ENCODE measurements at regions not wholly inside any gene's neighbourhood (a gene's known extent, or its start where the extent isn't known, plus 50 kb on each side); places are given as distances from the start of the nearest gene placed in this dataset.

DNA sequence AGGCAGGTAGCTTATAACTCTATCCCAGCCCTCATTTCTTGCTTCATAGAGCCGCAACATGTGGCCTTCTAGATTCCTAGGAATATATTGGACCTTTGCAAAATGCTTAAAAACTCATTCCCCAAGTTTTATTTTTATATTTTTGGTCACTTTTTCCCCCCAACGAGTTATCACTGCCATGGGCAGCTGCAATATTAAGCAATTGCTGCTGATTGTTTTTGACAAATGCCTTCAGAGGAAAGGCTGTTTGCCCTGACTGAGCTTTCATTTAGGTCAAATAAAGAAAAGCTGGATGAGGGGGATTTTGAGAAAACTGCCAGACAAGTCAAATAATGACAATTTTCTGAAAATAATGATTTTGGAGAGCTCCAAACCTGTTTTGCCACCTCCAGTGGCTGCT is 976.9 kb upstream of the MBL2 start:
- no peak for DNase-seq

DNA sequence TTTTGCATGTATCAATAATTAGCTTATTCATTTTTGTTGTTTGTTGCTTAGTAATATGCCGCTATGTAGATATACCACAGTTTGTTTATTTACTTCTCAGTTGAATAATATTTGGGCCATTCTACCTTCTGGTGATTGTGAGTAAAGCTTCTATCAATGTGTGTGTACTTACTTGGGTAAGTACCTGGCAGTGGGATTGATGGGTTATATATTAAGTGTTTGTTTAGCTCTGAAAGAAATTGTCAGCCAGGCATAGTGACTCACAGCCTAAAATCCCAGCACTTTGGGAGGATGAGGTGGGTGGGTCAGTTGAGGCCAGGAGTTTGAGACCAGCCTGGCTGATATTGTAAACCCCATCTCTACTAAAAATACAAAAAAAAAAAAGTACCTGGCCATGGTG is 975.7 kb upstream of the MBL2 start:
- DNase-seq, result no peak

DNA sequence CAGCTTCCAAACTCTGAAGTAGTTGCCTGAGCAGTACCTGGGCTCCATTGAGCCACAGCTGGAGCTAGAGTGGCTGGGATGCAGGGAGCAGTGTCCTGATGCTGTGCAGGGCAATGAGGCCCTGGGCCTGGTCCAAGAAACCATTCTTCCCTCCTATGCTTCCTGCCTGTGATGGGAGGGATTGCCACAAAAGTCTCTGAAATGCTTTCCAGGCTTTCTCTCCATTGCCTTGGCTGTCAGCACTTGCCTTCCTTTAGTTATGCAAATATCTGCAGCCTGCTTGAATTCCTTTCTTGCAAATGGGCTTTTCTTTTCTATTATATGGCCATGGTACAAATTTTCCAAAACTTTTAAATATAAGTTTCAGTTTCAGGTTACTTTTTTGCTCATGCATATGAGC is 972.2 kb upstream of the MBL2 start:
- no peak for DNase-seq

GRCh38 chr10:53744176-53744575 is 971.6 kb upstream of the MBL2 start:
- DNase-seq, result no peak

GRCh38 chr10:53737132-53737531 is 964.5 kb upstream of the MBL2 start:
- DNase-seq, result no peak

GRCh38 chr10:53726921-53727320 is 954.3 kb upstream of the MBL2 start:
- no peak for DNase-seq

DNA sequence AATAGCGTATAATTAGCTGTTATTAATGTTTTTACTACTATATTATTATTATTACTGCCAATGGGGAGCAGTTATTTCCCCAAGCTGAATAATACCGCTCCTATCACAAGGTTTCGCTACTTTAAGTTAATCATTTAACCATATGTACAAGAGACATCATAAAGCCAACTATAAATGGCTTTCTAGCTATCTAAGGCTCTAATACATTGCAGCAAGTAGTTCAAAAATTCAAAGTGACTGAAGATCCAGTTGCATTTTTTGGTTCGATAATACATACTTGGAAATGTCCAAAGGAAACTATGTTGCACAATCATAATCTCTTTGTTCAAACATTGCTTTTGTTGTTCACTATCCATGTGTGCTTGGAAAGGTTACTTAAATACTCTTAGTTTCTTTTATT is 952.0 kb upstream of the MBL2 start:
- DNase-seq, result no peak

GRCh38 chr10:53719658-53720057 is 947.1 kb upstream of the MBL2 start:
- no peak for DNase-seq

DNA sequence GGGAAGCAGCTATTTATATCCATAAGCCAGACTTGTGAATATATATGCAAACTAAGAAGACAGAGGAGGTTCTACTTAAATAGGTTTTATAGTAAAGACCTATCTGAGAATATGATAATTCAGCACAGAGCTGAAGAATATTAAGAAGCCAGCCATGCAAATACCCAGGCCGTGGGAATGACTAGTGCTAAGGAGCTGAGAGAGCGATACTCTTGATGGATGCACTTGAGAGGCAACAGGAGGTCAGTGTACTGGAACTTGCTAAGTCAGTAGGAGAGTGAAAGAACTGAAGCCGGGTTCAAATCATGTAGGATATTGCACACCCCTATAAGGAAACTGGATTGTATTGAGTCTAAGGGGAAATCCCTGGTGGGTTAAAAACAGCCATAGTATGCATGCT is 943.6 kb upstream of the MBL2 start:
- no peak for DNase-seq

GRCh38 chr10:53713431-53713830 is 940.8 kb upstream of the MBL2 start:
- no peak for DNase-seq

DNA sequence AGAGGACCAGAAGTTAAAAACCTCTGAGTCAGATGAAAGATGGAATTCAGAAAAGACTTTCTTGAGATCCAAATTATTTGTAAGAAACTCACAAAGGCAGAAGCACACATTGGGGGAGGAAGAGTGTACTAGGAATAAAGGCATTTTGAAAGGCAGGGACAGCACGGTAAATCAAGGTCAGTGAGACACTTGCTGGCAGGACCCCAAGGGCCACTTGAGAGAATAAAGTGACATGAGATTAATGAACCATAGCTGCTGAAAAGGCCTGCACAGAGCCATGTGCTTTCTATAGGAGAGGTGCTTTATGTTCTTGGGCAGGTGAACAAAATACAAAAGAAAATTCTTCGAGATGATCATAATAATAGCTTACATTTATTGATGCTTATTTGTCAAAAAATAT is 929.9 kb upstream of the MBL2 start:
- no peak for DNase-seq

GRCh38 chr10:53701213-53701612 is 928.6 kb upstream of the MBL2 start:
- DNase-seq, result no peak

DNA sequence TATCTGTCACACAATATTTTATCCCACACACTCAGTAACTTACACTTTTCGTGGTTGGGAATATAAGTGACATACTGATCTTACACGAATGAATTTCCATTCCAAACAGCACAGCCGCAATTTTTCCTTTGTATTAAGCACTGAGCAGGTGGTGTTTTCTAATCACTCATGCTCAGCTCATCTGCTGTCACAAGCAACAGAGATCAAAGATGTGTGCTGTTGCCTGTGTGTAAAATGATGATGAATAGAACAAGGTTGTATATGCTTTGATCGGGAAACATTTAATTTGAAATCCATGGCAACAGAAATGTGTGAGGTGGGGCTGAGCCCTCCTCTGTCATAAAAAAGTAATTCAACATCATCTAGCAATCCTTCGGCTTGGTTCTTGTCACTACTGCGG is 927.7 kb upstream of the MBL2 start:
- DNase-seq, result no peak

GRCh38 chr10:53699684-53700083 is 927.1 kb upstream of the MBL2 start:
- no peak for DNase-seq

GRCh38 chr10:53699231-53699630 is 926.6 kb upstream of the MBL2 start:
- DNase-seq, result no peak

- no peak for DNase-seq
These were observed 924.5 kb upstream of the MBL2 start for GRCh38 chr10:53697038-53697437.

- no peak for DNase-seq
These were observed 918.1 kb upstream of the MBL2 start for GRCh38 chr10:53690524-53691240.

GRCh38 chr10:53687800-53688199 is 915.2 kb upstream of the MBL2 start:
- no peak for DNase-seq

DNA sequence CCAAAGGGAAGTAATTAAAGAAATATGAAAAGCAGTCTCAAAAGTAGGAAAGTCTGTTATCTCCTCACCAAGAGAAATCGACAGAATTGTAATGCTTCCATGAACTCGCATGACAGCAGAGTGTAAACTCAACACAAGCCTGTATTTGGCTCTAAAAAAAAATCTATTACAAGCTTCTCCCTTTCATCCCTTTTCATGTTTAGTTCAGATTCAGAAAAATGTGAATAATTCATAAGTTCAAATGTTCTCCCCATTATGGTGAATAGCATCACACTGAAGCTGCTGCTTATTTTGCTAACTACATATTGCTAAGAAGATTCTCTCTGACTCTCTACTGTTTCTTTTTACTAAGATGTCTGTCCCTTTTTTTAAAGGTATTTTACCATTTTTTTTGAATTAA is 910.3 kb upstream of the MBL2 start:
- DNase-seq, result no peak

DNA sequence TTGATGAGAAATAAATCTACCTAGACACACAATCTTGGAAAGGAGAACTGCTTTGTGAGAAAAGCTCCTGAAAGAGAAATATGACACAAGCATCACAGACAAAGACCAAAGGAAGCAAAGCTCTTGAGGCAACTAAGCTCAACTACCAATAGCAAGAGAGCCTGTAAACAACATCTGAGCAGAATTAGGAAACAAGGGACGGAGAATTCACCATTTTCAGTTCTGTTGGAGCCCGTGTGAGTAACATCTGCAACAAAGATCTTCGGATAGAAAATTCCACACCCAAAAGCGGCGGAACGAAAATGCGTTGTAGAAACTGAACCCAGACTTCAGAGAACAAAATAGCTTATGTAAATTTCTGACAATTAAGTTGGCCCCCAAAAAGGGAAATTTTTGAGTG is 909.9 kb upstream of the MBL2 start:
- DNase-seq, result no peak

GRCh38 chr10:53679666-53680065 is 907.1 kb upstream of the MBL2 start:
- no peak for DNase-seq

DNA sequence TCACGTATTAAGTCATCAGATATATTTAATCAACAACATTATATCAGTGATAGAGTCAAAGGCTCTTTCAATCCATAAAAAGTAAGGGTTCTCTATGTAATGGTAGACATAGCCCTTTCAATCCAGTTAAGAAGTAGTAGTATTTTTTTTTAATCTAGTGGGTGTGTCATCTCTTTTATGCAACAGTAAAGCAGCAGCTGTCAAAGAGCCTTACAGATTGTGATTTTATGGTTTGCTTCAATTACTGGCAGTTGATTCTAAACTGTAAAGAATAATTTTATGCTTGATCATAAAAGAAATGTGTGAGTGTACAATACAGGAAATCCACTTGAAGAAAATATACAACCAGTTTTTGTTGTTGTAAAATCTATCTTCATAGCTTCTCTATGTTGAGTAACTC is 902.6 kb upstream of the MBL2 start:
- no peak for DNase-seq

DNA sequence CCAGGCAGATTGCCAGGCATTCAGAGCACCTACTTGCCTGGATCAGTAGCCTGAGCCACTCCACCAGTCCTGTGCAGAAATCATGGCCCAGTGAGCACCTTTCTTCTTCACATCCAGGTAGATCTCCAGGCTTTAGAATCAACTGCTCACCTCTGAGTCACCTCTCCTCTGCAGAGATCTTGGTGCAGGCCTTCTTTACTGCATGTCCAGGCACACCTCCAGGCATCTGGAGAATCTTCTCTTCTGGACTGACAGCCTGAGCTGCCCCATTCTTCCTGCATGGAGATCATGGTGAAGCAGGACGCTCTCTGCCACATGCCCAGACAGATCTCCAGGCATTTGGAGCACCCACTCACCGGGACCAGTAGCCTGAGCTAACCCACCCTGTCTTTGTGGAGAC is 894.5 kb upstream of the MBL2 start:
- DNase-seq, result no peak

- peak; percentile 13 for DNase-seq
These were observed 891.9 kb upstream of the MBL2 start for GRCh38 chr10:53664282-53665019.

GRCh38 chr10:53650794-53651193 is 878.2 kb upstream of the MBL2 start:
- no peak for DNase-seq
